MG63 (cell line): ENCODE measurements at regions not wholly inside any gene's neighbourhood (a gene's known extent, or its start where the extent isn't known, plus 50 kb on each side); places are given as distances from the start of the nearest gene placed in this dataset.

Source experiments
- DNase-seq: peaks from one replicate; pipeline ENCODE4 v3.0.0-alpha.2; 2020
- H3K27me3 ChIP-seq: fragments of 250-450 bp; sonication (Bioruptor Pico); 2 replicates; pipeline ENCODE4 v1.5.1; 2020; ENCODE audit warnings: mild to moderate bottlenecking, moderate library complexity
- H3K36me3 ChIP-seq: fragments of 250-450 bp; sonication (Bioruptor Pico); 2 replicates; pipeline ENCODE4 v1.5.1; 2020; ENCODE audit warnings: mild to moderate bottlenecking, moderate library complexity
- H3K4me3 ChIP-seq: fragments of 250-450 bp; sonication (Bioruptor Pico); 2 replicates; pipeline ENCODE4 v1.5.1; 2020; ENCODE audit warnings: mild to moderate bottlenecking, moderate library complexity
- H3K9me3 ChIP-seq: fragments of 250-450 bp; sonication (Bioruptor Pico); 2 replicates; pipeline ENCODE4 v1.5.1; 2020; ENCODE audit warnings: mild to moderate bottlenecking, moderate library complexity

GRCh38 chr5:2317540-2317939 lies 433.9 kb downstream of the IRX2 start:
- H3K4me3 ChIP-seq = no peak overlapping the region
- no peaks in the 10 kb centered on the region for H3K36me3 ChIP-seq
- DNase-seq = no peak
- H3K9me3 ChIP-seq = peaks cover 21% of the 10 kb centered on the region
- no peaks in the 10 kb centered on the region for H3K27me3 ChIP-seq

- H3K4me3 ChIP-seq = no peak overlapping the region
- H3K9me3 ChIP-seq = peaks cover 18% of the 10 kb centered on the region
- no peak for DNase-seq
- H3K36me3 ChIP-seq = no peaks in the 10 kb centered on the region
- no peaks in the 10 kb centered on the region for H3K27me3 ChIP-seq
Measured at GRCh38 chr5:2311851-2312250, 429.1 kb upstream of the IRX4 start.

GRCh38 chr5:2310946-2311345 lies 428.2 kb upstream of the IRX4 start:
- no peak for DNase-seq
- Histone ChIP-seq H3K27me3 (no peaks in the 10 kb centered on the region), H3K4me3 (no peak overlapping the region), H3K9me3 (peaks cover 12% of the 10 kb centered on the region), H3K36me3 (no peaks in the 10 kb centered on the region)

GRCh38 chr5:2307631-2308030 lies 424.9 kb upstream of the IRX4 start:
- DNase-seq = no peak

GRCh38 chr5:2306711-2307110 lies 424.0 kb upstream of the IRX4 start:
- no peak overlapping the region for H3K4me3 ChIP-seq
- no peaks in the 10 kb centered on the region for H3K36me3 ChIP-seq
- H3K9me3 ChIP-seq = no peaks in the 10 kb centered on the region
- no peak for DNase-seq
- H3K27me3 ChIP-seq = peaks cover 3% of the 10 kb centered on the region; the same call in 1 of the 2 replicates

More at GRCh38 chr5:2307631-2308030, 424.9 kb upstream of the IRX4 start:
- peaks cover 3% of the 10 kb centered on the region; the same call in 1 of the 2 replicates for H3K27me3 ChIP-seq
- no peaks in the 10 kb centered on the region for H3K36me3 ChIP-seq
- H3K9me3 ChIP-seq = no peaks in the 10 kb centered on the region
- no peak overlapping the region for H3K4me3 ChIP-seq

- Histone ChIP-seq H3K9me3 (no peaks in the 10 kb centered on the region), H3K27me3 (peaks cover 3% of the 10 kb centered on the region; the same call in 1 of the 2 replicates), H3K36me3 (no peaks in the 10 kb centered on the region), H3K4me3 (no peak overlapping the region)
- no peak for DNase-seq
Measured at GRCh38 chr5:2303431-2304100, 420.8 kb upstream of the IRX4 start.

- Histone ChIP-seq H3K36me3 (no peaks in the 10 kb centered on the region), H3K9me3 (no peaks in the 10 kb centered on the region), H3K27me3 (peaks cover 3% of the 10 kb centered on the region; the same call in 1 of the 2 replicates), H3K4me3 (no peak overlapping the region)
- DNase-seq = no peak
Measured at GRCh38 chr5:2302169-2302568, 419.4 kb upstream of the IRX4 start.

GRCh38 chr5:2300861-2301574 lies 418.3 kb upstream of the IRX4 start:
- no peak for DNase-seq
- Histone ChIP-seq H3K4me3 (no peak overlapping the region), H3K36me3 (no peaks in the 10 kb centered on the region), H3K9me3 (no peaks in the 10 kb centered on the region), H3K27me3 (peaks cover 3% of the 10 kb centered on the region; the same call in 1 of the 2 replicates)

- H3K4me3 ChIP-seq = no peak overlapping the region
- H3K36me3 ChIP-seq = no peaks in the 10 kb centered on the region
- peaks cover 3% of the 10 kb centered on the region; the same call in 1 of the 2 replicates for H3K27me3 ChIP-seq
- no peak for DNase-seq
- no peaks in the 10 kb centered on the region for H3K9me3 ChIP-seq
Measured at GRCh38 chr5:2300421-2300820, 417.7 kb upstream of the IRX4 start.

GRCh38 chr5:2299388-2300220 lies 416.9 kb upstream of the IRX4 start:
- H3K27me3 ChIP-seq = peaks cover 3% of the 10 kb centered on the region; the same call in 1 of the 2 replicates
- no peak for DNase-seq
- no peaks in the 10 kb centered on the region for H3K9me3 ChIP-seq
- no peaks in the 10 kb centered on the region for H3K36me3 ChIP-seq
- no peak overlapping the region for H3K4me3 ChIP-seq

GRCh38 chr5:2298781-2299180 lies 416.1 kb upstream of the IRX4 start:
- peaks cover 2% of the 10 kb centered on the region; the same call in 1 of the 2 replicates for H3K27me3 ChIP-seq
- no peak for DNase-seq
- H3K36me3 ChIP-seq = no peaks in the 10 kb centered on the region
- no peaks in the 10 kb centered on the region for H3K9me3 ChIP-seq
- no peak overlapping the region for H3K4me3 ChIP-seq

- H3K27me3 ChIP-seq = no peaks in the 10 kb centered on the region
- H3K4me3 ChIP-seq = no peak overlapping the region
- H3K9me3 ChIP-seq = no peaks in the 10 kb centered on the region
- DNase-seq = no peak
- no peaks in the 10 kb centered on the region for H3K36me3 ChIP-seq
Measured at GRCh38 chr5:2297991-2298390, 415.3 kb upstream of the IRX4 start.

- DNase-seq = no peak
- Histone ChIP-seq H3K4me3 (no peak overlapping the region), H3K9me3 (no peaks in the 10 kb centered on the region), H3K27me3 (no peaks in the 10 kb centered on the region), H3K36me3 (no peaks in the 10 kb centered on the region)
Measured at GRCh38 chr5:2295476-2295875, 412.8 kb upstream of the IRX4 start.

GRCh38 chr5:2293906-2294305 lies 411.2 kb upstream of the IRX4 start:
- Histone ChIP-seq H3K9me3 (no peaks in the 10 kb centered on the region), H3K27me3 (no peaks in the 10 kb centered on the region), H3K36me3 (no peaks in the 10 kb centered on the region), H3K4me3 (no peak overlapping the region)
- DNase-seq = peak; percentile 31

- Histone ChIP-seq H3K36me3 (no peaks in the 10 kb centered on the region), H3K4me3 (no peak overlapping the region), H3K27me3 (no peaks in the 10 kb centered on the region), H3K9me3 (no peaks in the 10 kb centered on the region)
- no peak for DNase-seq
Measured at GRCh38 chr5:2291146-2291840, 408.6 kb upstream of the IRX4 start.

GRCh38 chr5:2289380-2289779 lies 406.7 kb upstream of the IRX4 start:
- H3K4me3 ChIP-seq = no peak overlapping the region
- no peaks in the 10 kb centered on the region for H3K36me3 ChIP-seq
- H3K27me3 ChIP-seq = no peaks in the 10 kb centered on the region
- H3K9me3 ChIP-seq = no peaks in the 10 kb centered on the region
- DNase-seq = no peak

GRCh38 chr5:2288968-2289367 lies 406.2 kb upstream of the IRX4 start:
- H3K27me3 ChIP-seq = no peaks in the 10 kb centered on the region
- H3K4me3 ChIP-seq = no peak overlapping the region
- H3K36me3 ChIP-seq = no peaks in the 10 kb centered on the region
- DNase-seq = no peak
- H3K9me3 ChIP-seq = no peaks in the 10 kb centered on the region
